ENCODE measurements at regions not wholly inside any gene's neighbourhood (a gene's known extent, or its start where the extent isn't known, plus 50 kb on each side); places are given as distances from the start of the nearest gene placed in this dataset.

GRCh38 chr2:196238836-196239380 lies 67.5 kb upstream of the STK17B start:
- no peaks in the 10 kb centered on the region for H3K9me3 ChIP-seq
- WGBS, 2 donors: 61 to 70% methylated on average over 2 of the region's 2 CpGs
- H3K4me3 ChIP-seq: no peak overlapping the region
- DNase-seq (no peak), ATAC-seq (no peak)
- TF ChIP-seq POLR2A (IDR thresholded peaks at IDR 0.05) (no peak), CTCF (IDR thresholded peaks at IDR 0.05) (no peak)
- H3K4me1 ChIP-seq: peaks cover 3% of the 10 kb centered on the region
- intact Hi-C loops (cut with DNase I): no loop called here
- H3K27me3 ChIP-seq: no peaks in the 10 kb centered on the region
- no peaks in the 10 kb centered on the region for H3K36me3 ChIP-seq (replicated peaks in 1 of 2; ENCODE audit: insufficient read depth in 1 of 2, low read depth in 2 of 2)
- H3K27ac ChIP-seq: peak overlapping the region in 1 of 4 donors; percentile 68

GRCh38 chr2:196239622-196240587 lies 68.5 kb upstream of the STK17B start:
- no peak for TF ChIP-seq POLR2A (IDR thresholded peaks at IDR 0.05)
- no peak for TF ChIP-seq CTCF (IDR thresholded peaks at IDR 0.05)
- peak overlapping the region in 2 of 4 donors; percentile 24 to 68 for H3K27ac ChIP-seq
- intact Hi-C loops (cut with DNase I): no loop called here

GRCh38 chr2:196241175-196241574 lies 69.8 kb upstream of the STK17B start:
- H3K4me3 ChIP-seq: no peak overlapping the region
- no peaks in the 10 kb centered on the region for H3K4me1 ChIP-seq
- DNase-seq: no peak
- H3K9me3 ChIP-seq: no peaks in the 10 kb centered on the region
- peak overlapping the region in 1 of 4 donors; percentile 53 for H3K27ac ChIP-seq
- ATAC-seq: no peak
- intact Hi-C loops (cut with DNase I): no loop called here
- no peaks in the 10 kb centered on the region for H3K36me3 ChIP-seq (replicated peaks in 1 of 2; ENCODE audit: insufficient read depth in 1 of 2, low read depth in 2 of 2)
- H3K27me3 ChIP-seq: no peaks in the 10 kb centered on the region
- WGBS, 2 donors: 60 to 64% methylated on average over 3 of the region's 3 CpGs
- TF ChIP-seq POLR2A (IDR thresholded peaks at IDR 0.05) (no peak), CTCF (IDR thresholded peaks at IDR 0.05) (no peak)

More at GRCh38 chr2:196239622-196240587, 68.5 kb upstream of the STK17B start:
- H3K36me3 ChIP-seq (replicated peaks in 1 of 2; ENCODE audit: insufficient read depth in 1 of 2, low read depth in 2 of 2): no peaks in the 10 kb centered on the region
- no peaks in the 10 kb centered on the region for H3K9me3 ChIP-seq
- ATAC-seq (peak; percentile 40), DNase-seq (peak in 3 of 4 donors; percentile 29 to 75 (median 37))
- whole genome bisulfite sequencing, 2 donors: 56 to 67% methylated on average over 10 of the region's 10 CpGs
- H3K27me3 ChIP-seq: no peaks in the 10 kb centered on the region
- H3K4me1 ChIP-seq: no peaks in the 10 kb centered on the region
- H3K4me3 ChIP-seq: no peak overlapping the region

- Histone ChIP-seq H3K36me3 (replicated peaks in 1 of 2; ENCODE audit: insufficient read depth in 1 of 2, low read depth in 2 of 2) (no peaks in the 10 kb centered on the region), H3K4me1 (no peaks in the 10 kb centered on the region), H3K27ac (peak overlapping the region in 1 of 4 donors; percentile 53), H3K9me3 (no peaks in the 10 kb centered on the region), H3K27me3 (no peaks in the 10 kb centered on the region), H3K4me3 (no peak overlapping the region)
- peak in 1 of 4 donors; percentile 39 for DNase-seq
- intact Hi-C loops (cut with DNase I): no loop called here
- peak; percentile 12 for ATAC-seq
- 52 to 70% methylated on average over 7 of the region's 7 CpGs for WGBS, 2 donors
- TF ChIP-seq CTCF (IDR thresholded peaks at IDR 0.05) (no peak), POLR2A (IDR thresholded peaks at IDR 0.05) (no peak)
These were observed 70.8 kb upstream of the STK17B start for GRCh38 chr2:196242131-196242620.
